SU-DHL-6 (cell line): ENCODE measurements at regions not wholly inside any gene's neighbourhood (a gene's known extent, or its start where the extent isn't known, plus 50 kb on each side); places are given as distances from the start of the nearest gene placed in this dataset.

Source experiments
- EZH2phosphoT487 ChIP-seq: fragments of 200-600 bp; sonication (generic), shearing (Covaris generic); conservative IDR thresholded peaks from 2 replicates; pipeline ENCODE4 v1.6.1; 2018; ENCODE audit warnings: mild to moderate bottlenecking, antibody characterized with exemption, low read length, moderate library complexity, mixed read lengths
- TF ChIP-seq, protein P1 (sequence below): fragments of 200-600 bp; sonication (generic); IDR thresholded peaks from one replicate; pipeline ENCODE4 v1.5.1; 2017; ENCODE audit warnings: antibody characterized with exemption, mild to moderate bottlenecking, low read length, moderate library complexity; ENCODE audit not compliant: insufficient read depth, poor library complexity, severe bottlenecking

DNA sequence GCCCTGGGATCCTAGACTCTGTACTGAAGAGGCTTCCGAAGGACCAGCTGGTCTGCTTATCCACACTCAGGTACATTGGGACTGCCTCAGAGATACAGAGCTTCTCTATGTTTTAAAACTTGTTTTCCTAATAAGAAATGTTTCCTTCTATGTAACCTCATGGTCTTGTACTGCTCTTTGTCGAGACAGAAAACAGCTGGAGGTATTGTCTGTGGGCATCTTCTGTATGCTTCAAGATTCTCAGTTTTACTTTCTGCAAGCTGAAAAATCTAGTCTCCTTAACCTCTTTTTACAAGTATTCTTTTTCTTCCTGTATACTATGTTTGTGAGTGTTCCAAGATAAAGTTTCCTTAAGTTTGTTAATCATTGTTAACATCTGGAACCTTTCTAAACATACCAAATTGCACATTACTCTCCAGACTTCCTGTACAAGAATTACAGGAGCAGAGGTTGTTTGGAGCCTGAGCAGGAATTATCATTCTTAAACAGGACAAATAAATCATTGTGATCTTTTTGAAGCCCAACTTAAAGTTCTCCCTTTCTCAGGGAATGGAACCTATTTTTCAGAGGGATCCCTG, 358.3 kb upstream of the CFAP20DC start:
- TF ChIP-seq, protein P1, sequence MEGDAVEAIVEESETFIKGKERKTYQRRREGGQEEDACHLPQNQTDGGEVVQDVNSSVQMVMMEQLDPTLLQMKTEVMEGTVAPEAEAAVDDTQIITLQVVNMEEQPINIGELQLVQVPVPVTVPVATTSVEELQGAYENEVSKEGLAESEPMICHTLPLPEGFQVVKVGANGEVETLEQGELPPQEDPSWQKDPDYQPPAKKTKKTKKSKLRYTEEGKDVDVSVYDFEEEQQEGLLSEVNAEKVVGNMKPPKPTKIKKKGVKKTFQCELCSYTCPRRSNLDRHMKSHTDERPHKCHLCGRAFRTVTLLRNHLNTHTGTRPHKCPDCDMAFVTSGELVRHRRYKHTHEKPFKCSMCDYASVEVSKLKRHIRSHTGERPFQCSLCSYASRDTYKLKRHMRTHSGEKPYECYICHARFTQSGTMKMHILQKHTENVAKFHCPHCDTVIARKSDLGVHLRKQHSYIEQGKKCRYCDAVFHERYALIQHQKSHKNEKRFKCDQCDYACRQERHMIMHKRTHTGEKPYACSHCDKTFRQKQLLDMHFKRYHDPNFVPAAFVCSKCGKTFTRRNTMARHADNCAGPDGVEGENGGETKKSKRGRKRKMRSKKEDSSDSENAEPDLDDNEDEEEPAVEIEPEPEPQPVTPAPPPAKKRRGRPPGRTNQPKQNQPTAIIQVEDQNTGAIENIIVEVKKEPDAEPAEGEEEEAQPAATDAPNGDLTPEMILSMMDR, result no peak
- TF ChIP-seq EZH2phosphoT487, result no peak
